Bronchial epithelial cell (primary cell): ENCODE measurements at regions not wholly inside any gene's neighbourhood (a gene's known extent, or its start where the extent isn't known, plus 50 kb on each side); places are given as distances from the start of the nearest gene placed in this dataset.

Source experiments
- DNase-seq: peaks from one replicate; pipeline ENCODE4 v3.0.0-alpha.2; 2010; ENCODE audit warnings: low read depth
- FAIRE-seq: peaks from 2 replicates; lab custom pipeline; 2011; peaks lifted over from hg19 to GRCh38; lab: Jason Lieb, UNC
- H3K27me3 ChIP-seq: 2 replicates; pipeline ENCODE4 v1.5.1; 2011; ENCODE audit warnings: low read length; ENCODE audit not compliant: control insufficient read depth, insufficient read depth
- H3K36me3 ChIP-seq: 2 replicates; pipeline ENCODE4 v1.5.1; 2011; ENCODE audit warnings: low read length; ENCODE audit not compliant: control insufficient read depth, insufficient read depth
- H3K4me3 ChIP-seq: 2 replicates; pipeline ENCODE4 v1.5.1; 2011; ENCODE audit warnings: mild to moderate bottlenecking, low read depth, low read length, control low read depth
- CTCF ChIP-seq: IDR thresholded peaks from 2 replicates; pipeline ENCODE4 v1.5.1; 2011; ENCODE audit warnings: mild to moderate bottlenecking, moderate library complexity, low read length, control low read depth, inconsistent platforms; ENCODE audit not compliant: insufficient read depth, severe bottlenecking

- no peaks in the 10 kb centered on the region for H3K36me3 ChIP-seq
- no peak for TF ChIP-seq CTCF
- no peak overlapping the region for H3K4me3 ChIP-seq
- FAIRE-seq (peak; percentile 23), DNase-seq (no peak)
- H3K27me3 ChIP-seq, result no peaks in the 10 kb centered on the region
Measured at GRCh38 chr2:176725873-176726645, 456.8 kb downstream of the MTX2 start.

GRCh38 chr2:176727696-176728095 lies 458.5 kb downstream of the MTX2 start:
- Histone ChIP-seq H3K36me3 (no peaks in the 10 kb centered on the region), H3K27me3 (no peaks in the 10 kb centered on the region), H3K4me3 (no peak overlapping the region)
- FAIRE-seq (no peak), DNase-seq (no peak)
- no peak for TF ChIP-seq CTCF

- Histone ChIP-seq H3K27me3 (no peaks in the 10 kb centered on the region), H3K36me3 (no peaks in the 10 kb centered on the region), H3K4me3 (no peak overlapping the region)
- TF ChIP-seq CTCF, result no peak
- no peak for FAIRE-seq
- no peak for DNase-seq
Measured at GRCh38 chr2:176729706-176730569, 460.7 kb downstream of the MTX2 start.

- no peaks in the 10 kb centered on the region for H3K36me3 ChIP-seq
- DNase-seq, result no peak
- no peak overlapping the region for H3K4me3 ChIP-seq
- no peak for TF ChIP-seq CTCF
- no peaks in the 10 kb centered on the region for H3K27me3 ChIP-seq
- no peak for FAIRE-seq
Measured at GRCh38 chr2:176732780-176733179, 463.5 kb downstream of the MTX2 start.

- Histone ChIP-seq H3K27me3 (no peaks in the 10 kb centered on the region), H3K4me3 (no peak overlapping the region), H3K36me3 (no peaks in the 10 kb centered on the region)
- DNase-seq (no peak), FAIRE-seq (no peak)
- no peak for TF ChIP-seq CTCF
Measured at GRCh38 chr2:176733698-176734430, 464.6 kb downstream of the MTX2 start.
